NCI-H524 treated with DMSO at 0.1 percent for 48 hours (cell line): ENCODE measurements at regions not wholly inside any gene's neighbourhood (a gene's known extent, or its start where the extent isn't known, plus 50 kb on each side); places are given as distances from the start of the nearest gene placed in this dataset.

ENCODE experiments used
- DNase-seq: peaks from one replicate; lab custom pipeline; 2025; lab: John Stamatoyannopoulos, UW

DNA sequence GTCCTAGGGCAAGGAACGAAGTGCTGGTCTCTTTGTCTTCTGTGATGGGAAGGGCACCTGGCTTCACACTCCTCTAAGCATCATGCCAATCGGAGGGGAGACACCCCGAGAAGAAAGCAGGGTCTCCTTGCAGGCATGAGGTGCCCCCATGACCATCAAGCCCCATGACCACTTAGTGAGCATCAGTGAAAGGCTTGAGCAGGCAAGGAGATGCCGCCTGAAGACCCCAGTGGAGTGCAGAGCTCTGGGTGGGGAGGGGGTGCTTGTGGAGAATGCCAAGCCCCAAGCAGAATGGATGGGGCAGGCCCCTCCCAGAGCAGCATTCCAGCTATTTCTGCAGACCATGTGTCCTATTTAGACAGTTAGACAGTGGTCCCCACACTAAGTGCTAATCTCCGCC, 232.7 kb upstream of the TNRC6C start:
- no peak for DNase-seq

DNA sequence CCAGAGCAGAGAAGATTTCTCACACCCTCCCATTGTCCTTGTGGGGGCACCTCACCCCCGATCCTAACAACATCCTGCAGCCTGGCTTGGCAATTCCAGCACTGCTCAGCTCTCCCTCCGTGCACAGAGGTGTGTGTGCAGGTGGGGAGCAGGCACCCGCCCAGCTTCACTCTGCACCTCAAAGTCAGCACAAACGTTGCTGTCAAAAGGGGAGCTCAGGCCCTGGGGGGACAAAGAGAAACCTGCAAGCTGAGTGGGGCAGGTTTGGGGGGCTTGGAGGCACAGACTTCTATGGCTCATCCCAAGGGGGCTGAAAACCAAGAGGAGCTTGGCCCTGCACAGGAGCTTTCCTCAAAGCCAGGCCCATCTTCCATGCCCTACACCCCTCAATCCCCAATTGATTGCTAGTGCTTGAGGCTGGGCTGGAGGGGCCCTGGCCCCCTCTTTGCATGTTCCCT, 231.9 kb upstream of the TNRC6C start:
- no peak for DNase-seq

DNA sequence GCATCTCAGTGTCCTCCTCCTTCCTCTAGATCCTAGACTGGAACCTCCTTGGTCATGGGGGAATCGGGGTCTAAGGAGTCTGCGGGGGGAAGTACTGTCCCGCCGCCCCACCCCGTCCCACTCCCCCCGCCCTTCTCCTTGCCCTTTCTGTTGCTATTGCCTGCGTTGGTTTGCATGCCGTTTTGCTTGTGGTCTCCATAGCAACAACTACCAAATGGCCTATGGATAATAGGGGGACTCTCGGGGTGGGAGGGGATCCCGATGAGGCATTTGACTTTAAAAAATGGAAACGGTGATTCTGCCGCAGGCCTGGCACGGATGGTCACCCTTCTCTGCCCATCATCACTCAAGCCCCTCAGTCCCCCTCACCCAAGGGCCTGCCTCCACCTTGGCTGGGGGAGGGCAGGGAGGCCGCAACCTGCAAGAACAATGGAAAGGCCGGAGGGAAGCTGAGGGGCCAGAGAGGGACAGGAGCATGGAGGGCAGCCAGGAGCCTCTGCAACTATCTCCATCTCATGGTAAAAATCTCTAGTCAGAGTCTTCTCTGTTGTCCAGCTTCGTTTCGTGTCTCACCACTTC, 231.4 kb upstream of the TNRC6C start:
- no peak for DNase-seq

DNA sequence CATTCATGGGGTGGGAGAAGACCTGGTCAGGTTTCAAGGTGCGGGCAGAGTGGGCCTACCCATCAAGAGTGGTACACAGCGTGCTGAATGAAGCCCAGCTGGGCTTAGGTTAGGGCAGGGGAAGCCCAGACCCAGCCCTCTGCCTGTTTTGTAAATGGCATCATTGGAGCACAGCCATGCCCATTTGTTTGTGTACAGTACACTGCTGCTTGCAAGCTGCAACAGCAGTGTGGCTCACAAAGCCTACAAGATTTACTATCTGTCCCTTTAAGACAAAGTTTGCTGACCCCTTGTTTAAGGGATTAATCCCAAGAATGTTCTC, 230.1 kb upstream of the TNRC6C start:
- DNase-seq, result no peak

DNA sequence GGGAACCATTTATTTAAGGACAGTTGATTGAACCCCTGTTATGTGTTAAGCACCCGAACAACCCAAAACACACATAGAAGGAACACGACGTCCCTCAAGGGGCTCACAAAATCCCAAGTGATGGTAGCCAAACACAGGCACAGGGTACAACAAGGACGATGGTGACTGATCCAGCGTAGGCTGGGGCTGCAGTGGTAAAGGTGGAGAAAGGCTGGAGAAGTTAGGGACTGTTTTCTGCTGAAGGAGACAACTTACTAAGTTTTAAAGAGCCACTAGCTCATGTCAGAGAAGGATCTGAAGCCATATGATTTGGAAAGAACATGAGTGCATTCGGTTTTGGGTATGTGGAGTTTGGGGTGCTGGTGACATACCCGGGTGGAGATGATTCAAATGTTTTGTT, 229.6 kb upstream of the TNRC6C start:
- DNase-seq, result no peak

DNA sequence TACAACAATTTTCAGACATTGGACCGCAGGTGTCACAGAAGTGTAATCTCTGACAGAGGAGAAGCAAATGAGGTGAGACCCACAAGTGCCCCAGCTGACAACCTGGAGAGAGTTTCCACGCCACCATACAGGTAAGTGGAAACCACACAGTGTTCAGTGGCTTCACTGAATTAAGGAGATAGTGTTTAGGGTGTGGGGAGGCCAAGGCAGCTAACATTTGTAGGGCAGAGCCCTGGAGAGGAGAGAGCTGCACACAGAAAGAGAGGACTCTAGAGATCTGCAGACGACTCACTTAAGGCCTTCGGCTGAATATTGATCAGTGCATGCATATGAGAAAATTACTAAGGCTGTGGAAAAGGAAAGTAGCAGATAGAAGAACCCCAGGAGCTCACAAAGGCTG, 228.9 kb upstream of the TNRC6C start:
- DNase-seq, result no peak

DNA sequence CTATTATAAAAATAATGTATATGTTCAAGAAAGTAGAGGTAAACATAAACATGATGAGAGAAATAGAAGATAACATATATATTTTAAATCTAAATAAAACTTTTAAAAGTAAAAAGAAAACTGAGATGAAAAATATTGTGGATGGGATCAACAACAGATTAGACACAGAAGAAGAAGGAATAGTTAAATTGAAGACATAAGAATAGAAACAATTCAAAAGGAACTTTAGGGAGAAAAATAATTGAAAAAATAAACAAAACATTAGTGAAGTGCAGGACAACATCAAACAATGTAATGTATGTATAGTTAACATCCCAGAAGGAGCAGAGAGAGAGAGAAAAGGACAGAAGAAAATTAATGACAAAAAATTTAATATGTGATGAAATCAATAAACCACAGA, 228.1 kb upstream of the TNRC6C start:
- no peak for DNase-seq

DNA sequence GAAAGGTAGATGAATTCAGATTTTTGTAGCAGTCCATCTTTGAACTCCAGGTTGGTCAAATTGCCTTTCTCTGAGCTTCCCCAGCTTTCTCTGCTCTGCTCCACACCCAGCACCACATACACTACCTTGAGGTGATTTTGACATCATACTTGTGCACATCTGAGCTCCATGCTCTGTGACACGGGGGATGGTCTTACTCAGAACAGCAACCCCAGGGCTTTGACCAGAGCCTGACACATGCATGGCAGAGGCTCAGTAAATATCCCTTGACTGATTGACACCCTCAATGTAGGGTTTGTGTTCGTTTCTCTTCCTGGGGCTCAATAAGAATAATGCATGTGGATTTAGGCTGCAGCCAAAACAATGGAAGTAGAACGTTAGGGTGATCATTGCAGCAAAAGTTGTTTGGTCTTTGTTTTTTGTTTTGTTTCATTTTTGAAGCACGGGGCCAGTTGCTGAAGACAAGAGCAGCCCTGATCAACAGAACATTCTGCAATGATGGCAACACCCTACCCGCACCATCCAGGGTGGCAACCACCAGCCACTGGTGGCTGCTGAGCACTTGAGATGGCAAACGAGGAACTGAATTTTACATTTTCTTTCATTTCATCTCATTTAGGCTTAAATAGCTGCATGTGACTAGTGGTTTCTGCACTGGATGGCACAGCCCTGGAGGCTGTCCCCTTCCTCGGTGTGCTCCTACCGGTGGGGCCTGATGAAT, 224.8 kb upstream of the TNRC6C start:
- DNase-seq, result no peak

DNA sequence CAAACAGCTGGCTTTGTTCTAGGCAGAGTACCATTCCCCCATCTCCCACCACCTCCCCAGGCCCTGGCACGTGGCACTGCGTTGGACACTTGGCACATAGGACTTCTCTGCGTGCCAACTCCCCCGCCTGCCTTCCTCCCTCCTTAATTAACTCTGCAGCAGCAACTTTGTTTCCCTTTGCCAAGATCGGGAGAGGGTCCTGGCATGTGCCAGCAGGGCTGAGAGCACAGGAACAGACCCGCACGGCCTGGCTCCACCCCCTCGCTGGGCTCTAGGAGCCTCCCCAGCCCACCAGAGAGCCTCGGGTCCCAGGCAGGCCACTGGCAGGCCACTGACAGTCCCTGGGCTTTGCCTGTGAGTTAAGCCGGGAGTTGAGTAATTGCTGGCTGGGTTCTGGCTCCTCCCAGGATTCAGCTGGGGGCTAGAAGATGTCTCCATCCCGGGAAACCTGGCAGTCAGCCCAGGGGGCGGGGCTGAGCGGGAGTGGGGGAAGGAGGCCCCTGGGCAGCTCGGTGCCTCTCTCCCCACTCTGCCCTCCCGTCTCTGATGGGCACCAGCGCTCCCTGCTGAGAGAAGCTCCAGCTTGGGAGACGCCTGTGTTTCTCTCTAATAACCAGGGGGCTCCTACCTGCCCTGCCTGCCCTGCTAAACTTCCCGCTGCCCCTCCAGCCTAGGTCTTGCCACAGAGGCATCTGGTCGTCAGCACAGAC, 224.0 kb upstream of the TNRC6C start:
- DNase-seq, result peak; percentile 88

DNA sequence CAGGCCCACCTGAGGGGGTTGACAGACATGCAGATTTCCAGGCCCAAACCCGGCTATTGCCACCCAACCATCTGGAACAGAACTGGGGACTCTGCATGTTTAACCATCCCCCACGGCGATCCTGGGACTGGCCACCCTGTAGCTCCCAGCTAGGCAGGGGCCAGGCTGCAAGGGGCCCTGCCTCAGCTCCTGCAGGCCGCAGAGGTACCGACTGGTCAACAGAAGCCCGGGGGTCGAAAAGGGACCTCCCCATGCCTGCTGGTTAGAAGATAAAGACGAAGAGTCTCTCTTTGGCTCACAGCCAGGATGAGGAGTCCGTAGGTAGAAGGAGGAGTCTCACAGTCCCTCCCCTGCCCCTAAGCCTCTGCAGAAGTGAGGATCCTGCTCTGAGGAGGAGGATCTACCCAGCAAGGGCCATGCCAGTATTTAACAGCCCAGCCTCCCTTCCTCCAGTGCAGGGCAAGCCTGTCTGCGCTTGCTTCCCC, 223.4 kb upstream of the TNRC6C start:
- DNase-seq, result no peak

DNA sequence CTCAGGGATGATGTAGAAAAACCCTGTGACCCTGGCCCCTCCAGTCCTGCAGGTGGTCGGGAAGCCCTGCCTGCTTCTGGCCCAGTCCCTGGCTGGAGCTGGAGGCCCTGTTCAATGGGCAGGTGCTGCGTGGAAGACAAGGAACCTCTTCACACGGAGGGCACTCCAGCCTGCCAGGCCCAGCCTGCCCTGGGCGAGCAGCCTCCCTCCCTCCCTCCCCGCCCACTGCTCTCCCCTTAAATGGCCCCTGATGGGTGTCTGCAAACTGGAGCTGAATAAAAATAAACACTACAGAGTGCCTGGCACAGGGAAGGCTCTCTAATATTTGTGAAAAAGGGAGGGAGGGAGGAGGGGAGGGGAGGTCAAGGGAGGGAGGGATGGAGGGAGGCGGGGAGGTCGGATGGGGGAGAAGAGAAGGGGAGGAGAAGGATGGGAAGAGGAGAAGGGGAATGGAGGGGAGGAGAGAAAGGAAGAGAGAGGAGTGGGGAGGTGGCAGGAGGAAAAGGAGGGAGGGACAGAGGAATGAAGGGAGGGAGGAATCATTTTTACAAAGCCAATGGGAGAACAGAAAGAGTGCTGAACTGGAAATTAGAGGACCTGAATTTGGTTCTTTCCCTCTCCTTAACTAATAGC, 222.8 kb upstream of the TNRC6C start:
- DNase-seq, result no peak

DNA sequence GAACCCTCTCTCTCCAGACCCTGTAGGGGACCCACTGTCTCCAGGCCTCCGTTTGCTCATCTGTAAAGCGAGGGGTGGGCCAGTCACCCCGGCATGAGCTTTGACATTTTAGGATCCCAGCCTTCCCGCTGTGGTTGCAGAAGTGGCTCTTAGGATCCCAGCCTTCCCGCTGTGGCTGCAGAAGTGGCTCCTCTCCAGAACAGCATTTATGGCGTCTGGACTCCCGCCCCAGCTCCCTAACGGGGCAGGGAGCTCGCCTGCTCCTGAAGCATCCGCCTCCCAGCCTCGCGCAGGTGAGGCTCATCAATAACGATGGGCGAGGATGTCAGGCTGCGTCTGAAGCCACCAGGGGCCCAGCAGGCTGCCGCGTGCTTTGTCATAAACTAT, 222.3 kb upstream of the TNRC6C start:
- DNase-seq, result no peak

DNA sequence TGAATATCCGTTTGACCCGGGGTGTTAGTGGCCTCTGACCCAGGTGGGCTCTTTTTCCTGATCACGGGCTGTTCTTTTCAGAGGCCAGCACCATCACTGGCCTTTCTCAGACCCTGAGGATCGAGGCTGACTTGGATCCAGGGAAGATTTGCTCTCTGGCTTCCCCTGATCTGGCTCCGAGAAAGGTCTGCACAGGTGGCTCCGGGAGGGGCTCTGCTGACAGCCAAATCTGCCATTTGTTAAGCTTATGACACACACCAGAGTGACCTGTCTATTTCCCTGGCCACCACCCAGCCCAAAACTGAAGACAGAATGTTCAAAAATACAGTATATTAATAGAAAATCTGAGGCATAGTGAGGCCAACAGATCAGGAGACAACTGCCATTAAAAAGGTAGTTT, 221.8 kb upstream of the TNRC6C start:
- DNase-seq, result no peak

DNA sequence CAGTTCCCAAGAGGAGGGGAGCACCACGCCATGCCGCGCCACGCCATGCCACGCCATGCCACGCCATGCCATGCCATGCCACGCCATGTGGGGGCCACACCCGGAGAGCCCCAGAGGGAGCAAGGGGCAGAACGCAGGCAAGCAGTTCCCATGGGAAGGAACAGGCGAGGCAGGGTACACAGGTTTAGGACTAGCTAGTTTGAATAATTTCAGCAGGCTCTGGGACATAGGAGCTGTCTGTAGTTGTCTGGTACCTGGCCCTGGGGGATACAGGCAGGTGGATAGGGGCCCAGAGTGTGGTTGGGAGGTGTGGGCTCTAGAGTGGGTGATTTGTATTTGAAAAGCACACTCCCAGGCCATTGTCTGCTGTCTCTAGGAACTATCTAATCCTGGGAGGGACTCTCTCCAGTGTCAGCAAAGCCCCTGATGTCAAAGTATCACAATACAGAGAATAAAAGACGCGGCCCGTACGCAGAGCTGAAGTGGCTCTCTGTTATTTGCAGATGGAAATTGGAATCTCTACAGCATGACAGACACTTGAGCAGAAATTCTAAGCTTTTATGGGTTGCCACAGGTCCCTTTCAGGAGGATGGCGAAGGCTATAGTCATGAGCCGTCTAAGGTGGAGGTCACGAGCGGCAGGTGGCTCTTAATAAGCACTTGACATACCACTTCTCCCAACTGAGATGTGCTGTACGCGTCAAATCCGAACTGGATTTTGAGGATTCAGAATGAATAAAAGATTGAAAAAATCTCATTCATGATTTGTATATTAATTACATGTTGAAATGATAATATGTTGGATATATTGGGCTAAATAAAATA, 220.8 kb upstream of the TNRC6C start:
- peak; percentile 94 for DNase-seq

DNA sequence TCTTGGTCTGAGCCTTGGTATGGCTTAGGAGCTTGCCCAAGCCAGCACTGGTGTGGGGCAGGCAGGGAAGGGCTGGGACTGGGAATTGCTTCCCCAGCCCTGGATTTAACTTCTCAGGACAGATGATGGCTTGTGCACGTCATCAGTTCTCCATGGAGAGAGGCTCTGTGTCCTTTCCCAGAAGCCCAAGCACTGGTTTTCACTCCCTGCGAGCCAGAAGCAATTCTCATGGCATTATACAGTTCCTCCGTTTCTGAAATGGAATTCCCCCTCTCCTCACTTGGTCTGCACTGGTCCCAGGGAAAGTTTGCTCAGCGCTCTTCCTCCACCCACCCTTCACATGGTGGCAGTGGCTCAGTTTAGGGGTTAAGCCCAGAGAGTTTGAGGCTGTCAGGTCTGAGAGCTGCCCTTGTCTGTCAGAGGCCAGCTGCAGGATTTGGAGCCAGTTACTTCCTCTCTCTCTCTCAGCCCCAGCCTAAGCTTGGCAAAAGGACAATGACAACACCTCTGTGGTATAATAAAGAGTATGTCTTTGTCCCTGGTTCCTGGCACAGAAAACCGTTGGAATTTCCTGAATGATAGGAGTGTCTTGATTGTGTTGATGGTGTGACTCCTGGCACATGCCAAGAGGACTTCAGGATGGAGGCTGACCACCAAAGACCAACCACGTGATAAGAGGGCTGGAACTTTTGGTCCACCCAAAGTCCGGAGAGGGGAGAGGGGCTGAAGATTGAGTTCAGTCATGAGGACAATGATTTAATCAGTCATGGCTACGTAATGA, 219.6 kb upstream of the TNRC6C start:
- DNase-seq, result no peak

DNA sequence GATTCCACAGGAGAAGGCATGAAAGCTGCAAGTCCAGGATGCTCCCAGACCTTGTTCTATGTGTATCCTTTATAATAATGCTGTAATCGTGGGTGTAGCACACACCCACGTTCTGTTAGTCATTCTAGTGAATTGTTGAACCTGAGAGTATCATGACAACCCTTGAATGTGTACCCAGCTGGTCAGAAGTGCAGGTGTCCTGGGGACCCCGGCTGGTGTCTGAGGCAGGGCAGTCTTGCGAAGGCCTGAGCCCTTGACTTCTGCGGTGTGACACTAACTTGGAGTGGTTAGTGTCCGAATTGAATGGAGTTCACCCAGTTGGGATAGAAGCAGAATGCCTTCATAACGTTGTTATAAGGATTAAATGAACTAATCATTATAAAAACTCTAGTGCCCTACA, 218.0 kb upstream of the TNRC6C start:
- no peak for DNase-seq

DNA sequence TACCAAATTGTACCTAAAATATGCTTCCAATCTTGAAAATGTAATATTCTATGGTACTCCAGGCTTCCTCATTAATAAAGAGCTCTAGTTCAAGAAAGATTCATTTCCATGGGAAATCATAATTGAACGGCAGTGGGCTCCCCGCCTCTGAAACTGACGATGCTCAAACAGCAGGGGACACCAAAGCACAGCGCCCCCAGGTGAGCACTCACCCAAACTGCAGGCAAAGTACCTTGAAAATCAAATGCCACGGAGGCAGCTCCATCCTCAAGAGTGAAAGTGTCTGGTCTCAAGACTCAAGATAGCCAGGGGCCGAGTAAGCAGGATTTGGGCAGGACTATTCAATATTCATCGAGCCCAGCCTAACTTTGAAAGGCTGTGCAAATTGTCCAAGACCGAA, 217.4 kb upstream of the TNRC6C start:
- DNase-seq, result no peak

DNA sequence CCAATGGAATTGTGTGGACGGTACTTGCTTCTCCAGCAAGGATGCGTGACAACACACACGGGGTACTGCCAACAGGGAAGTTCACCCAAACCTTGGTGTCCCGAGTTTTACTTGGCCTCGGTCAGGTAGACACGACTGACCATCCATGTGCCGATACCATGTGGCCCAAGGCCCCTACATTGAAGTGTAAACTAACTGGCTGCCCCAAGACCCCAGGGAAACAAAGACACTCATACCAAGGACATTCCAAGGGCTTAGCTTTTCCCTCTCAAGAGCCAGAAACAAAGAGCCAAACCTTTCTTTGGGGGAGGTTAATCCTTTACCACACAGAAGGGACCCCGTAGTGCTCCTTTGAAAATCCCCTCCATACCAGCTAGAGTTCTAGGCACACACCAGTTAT, 215.9 kb upstream of the TNRC6C start:
- no peak for DNase-seq

DNA sequence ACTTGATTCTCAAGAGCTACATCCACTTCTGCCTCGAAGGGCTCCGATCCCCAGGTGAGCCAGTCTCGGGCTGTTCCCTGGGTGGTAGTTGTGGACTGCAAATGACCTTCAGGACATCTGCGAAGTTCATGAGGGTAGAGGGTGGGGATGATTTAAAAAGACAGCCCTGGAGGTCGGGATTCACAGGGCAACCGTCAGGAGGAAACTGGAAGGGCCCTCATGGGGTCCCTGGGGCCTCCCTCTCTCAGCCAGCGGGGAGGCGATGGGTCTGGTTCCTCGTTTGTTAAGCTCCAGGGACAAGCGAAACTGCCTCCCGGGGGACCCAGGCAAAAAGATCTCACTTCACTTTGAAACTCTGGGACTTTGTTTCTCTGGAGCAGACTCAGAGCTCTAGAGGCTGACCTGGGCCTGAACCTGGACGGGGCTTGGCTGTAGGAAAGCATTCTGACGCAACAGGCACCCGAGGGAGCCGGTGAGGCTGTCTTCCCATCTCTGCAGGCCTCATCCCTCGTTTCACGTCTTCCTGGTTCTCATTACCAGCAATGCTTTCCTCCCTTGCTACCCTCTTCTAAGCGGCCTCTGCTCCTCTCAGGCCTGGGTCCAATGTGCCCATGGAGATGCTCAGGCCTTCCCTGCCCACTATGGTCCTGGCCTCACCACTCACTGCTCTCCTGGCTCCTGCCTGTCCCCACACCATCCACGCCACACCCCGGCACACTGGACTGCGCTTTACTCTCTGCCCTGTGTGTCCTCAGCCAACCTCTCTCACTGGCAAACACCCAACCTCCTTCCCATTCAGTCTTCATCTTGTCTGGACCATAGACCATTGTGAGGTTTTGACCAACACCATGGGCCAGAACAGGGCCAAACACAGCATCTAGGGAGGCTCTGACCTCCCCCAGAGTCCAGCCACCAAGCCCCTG, 214.2 kb upstream of the TNRC6C start:
- no peak for DNase-seq

DNA sequence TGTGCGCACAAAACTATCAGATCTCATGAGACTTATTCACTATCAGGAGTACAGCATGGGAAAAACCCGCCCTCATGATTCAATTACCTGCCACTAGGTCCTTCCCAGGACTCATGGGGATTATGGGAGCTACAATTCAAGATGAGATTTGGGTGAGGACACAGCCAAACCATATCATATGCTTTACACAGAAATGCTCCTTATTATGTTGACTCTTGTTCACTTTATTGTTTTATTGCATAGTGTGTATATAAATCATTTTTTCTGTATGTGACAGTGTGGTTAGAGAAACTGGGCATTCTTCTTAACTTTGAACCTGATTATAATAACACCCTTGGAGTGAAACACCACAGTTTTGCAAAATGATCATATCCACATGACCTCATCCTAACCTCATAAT, 212.8 kb upstream of the TNRC6C start:
- DNase-seq, result no peak
